ENCODE measurements at regions not wholly inside any gene's neighbourhood (a gene's known extent, or its start where the extent isn't known, plus 50 kb on each side); places are given as distances from the start of the nearest gene placed in this dataset.
A peak's percentile ranks its signal among the peaks of the same experiment; 100 is the strongest.
"Not testable (repeated sequence)": the region's sequence is repeated elsewhere in the genome, so short reads cannot be mapped to it uniquely, and the experiment has no call there.

GRCh38 chr3:152151877-152152765, 116.6 kb upstream of the MBNL1 start:
- DNase-seq (ENCODE audit: low spot score), result not testable (repeated sequence)

DNA sequence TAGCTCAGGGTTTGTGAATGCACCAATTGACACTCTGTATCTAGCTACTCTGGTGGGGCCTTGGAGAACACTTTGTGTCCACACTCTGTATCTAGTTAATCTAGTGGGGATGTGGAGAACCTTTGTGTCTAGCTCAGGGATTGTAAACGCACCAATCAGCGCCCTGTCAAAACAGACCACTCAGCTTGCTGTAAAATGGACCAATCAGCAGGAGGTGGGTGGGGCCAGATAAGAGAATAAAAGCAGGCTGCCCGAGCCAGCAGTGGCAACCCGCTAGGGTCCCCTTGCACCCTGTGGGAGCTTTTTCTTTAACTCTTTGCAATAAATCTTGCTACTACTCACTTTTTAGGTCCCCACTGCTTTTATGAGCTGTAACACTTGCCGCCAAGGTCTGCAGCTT, 115.6 kb upstream of the MBNL1 start:
- DNase-seq (ENCODE audit: low spot score), result not testable (repeated sequence)

- DNase-seq (ENCODE audit: low spot score), result no peak
Measured at GRCh38 chr3:152155246-152156020, 113.3 kb upstream of the MBNL1 start.

DNA sequence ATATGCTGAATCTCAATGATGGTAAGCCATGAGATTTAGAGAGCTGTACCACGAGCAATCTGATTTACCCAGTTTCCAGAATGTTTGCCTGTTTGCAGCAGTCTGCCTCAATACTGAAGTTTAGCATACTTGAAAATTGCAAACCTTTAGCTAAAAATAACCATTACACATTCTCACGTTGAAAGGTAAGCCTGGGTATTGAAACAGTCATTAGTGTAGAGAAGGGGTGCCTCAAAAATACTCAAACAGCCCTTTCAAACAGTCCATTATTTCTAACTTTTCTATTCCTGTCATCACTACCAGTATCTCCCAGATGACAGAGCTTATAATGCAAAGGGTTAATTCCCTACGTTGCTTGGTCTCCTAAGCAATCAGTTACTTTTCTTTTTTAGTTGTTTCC, 111.8 kb upstream of the MBNL1 start:
- no peak for DNase-seq (ENCODE audit: low spot score)

- no peak for DNase-seq (ENCODE audit: low spot score)
Measured at GRCh38 chr3:152157337-152157736, 111.4 kb upstream of the MBNL1 start.

GRCh38 chr3:152159328-152159727, 109.4 kb upstream of the MBNL1 start:
- DNase-seq (ENCODE audit: low spot score), result no peak

DNA sequence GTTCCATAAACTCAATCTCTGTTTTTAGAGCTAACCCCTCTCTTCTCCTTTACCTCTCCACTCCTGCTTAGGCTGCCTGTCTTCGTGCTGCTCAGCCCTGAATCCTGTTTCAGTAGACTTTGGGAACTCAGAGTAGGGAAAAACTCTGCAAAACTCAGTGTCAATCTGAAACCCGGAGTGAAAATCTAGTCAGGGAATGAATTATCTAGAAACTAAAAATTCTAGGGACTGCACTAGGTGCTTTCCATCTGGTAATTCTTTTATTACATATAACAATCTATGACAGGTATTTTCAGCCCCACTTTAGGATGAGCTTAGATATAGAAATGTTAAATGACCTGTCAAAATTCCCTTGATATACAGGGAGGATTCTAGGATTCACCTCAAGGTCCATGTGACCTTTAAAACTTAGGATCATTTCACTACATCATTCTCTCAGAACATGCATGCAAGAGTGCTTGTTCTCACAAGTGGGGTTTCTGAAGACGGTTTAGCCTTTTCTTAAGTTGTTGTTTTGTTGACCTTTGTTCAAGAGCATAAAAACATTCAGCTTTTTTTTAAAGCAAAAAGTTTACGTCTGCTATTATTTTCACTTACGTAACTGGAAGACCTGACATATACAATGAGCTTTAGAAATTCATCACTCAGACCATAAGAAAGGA, 108.2 kb upstream of the MBNL1 start:
- no peak for DNase-seq (ENCODE audit: low spot score)

DNA sequence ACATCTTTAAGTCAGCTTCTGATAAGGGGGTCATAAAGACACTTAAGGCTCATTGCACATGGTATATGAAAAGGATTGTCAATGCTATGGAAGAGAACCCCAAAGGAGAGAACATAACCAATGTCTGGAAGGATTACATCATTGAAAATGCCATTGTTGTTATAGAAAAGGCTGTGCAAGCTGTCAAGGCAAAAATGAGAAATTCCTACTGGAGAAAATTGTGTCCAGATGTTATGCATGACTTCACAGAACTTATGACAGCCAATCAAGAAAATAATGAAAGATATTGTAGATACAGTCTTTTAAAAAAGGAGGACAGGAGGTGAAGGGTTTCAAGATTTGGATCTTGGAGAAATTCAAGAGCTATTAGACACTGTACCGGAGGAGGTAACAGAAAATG, 96.3 kb upstream of the MBNL1 start:
- no peak for DNase-seq (ENCODE audit: low spot score)

GRCh38 chr3:152173627-152174026, 95.1 kb upstream of the MBNL1 start:
- DNase-seq (ENCODE audit: low spot score), result no peak

- DNase-seq (ENCODE audit: low spot score), result no peak
Measured at GRCh38 chr3:152174876-152175527, 93.7 kb upstream of the MBNL1 start.

GRCh38 chr3:152175528-152175889, 93.2 kb upstream of the MBNL1 start:
- no peak for DNase-seq (ENCODE audit: low spot score)

- no peak for DNase-seq (ENCODE audit: low spot score)
Measured at GRCh38 chr3:152176241-152176640, 92.5 kb upstream of the MBNL1 start.

DNA sequence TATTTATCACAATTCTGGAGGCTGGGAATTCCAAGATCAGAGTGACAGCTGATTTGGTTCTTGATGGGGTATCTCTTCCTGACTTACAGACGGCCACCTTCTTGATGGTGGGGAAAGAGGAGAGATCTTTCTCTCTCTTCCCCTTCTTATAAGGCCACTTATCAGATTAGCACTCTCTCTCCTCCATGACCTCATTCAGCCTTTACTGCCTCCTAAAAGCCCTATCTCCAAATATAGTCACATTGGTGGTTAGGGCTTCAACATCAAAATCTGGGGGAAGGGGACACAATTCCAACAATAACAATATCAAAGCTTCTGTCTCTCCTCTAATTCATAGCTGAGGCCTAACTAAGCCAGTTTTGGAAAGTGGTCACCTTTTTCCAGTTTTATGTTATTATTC, 91.7 kb upstream of the MBNL1 start:
- DNase-seq (ENCODE audit: low spot score), result no peak

DNA sequence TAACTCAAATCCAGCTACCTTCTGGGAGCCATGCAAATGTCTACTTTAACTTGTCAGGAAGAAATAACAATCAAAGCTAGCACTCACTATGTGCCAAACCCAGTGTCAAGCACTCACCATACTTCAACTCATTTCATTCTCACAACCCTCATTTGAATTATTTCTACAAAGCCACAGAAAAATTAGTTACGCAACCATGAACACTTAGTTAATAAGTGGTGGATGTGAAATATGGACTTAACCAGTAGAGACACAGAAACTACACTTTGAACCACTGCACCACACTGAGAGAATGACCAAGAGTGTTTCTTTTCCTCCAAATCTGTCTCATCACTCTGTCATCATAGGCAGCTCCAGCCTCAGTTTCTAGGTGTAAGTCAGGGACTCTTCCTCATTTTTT, 91.0 kb upstream of the MBNL1 start:
- DNase-seq (ENCODE audit: low spot score), result no peak

DNA sequence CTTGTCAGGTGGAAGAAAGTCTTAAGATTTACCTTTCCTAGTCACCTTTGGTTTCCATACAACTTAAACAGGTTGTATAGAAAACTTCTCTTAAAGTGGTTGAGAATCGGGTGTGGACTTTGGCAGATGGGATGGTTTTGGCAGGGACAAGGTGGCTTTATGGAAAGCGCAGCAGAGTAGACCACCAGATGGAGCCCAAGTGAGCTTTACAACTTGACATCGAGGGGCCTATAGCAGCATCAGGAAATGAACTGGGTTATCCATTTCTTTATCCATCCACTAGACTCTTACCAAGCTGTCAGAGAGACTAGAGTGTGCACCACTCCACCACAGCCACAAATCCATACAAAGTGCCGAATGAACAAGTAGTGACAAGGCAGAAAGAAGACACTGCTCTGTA, 85.3 kb upstream of the MBNL1 start:
- DNase-seq (ENCODE audit: low spot score), result peak; percentile 59

DNA sequence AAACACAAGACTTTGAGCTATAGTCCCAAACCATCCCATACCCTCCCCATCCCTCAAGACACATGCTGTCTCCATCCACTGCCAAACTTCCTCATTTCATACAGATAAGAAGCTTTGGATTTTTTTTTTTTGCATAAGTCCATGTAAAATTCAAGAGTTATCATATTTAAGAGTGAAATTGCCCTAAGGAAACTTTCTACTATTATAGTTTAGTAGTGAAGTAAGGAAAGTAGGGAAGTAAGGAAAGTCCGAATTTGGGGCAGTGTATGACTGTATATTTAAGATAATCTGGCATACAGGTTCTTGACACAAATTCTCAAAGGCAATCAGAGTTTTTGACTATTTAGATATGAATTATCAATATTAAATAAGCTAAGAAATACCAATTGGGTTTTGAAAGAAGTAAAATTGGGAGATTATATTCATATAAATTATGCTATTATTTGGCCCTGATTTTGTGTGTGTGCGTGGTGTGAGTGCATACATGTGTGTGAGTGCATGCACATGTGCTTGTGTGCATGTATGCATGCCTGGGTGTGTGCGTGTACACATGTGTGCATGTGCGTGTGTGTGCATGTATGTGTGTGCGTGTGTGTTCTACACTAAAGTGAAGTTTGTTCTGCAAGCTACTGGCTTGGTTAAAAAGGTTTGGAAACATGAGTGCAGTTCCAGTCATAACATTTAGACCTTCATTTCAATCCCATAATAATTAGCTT, 83.6 kb upstream of the MBNL1 start:
- no peak for DNase-seq (ENCODE audit: low spot score)

DNA sequence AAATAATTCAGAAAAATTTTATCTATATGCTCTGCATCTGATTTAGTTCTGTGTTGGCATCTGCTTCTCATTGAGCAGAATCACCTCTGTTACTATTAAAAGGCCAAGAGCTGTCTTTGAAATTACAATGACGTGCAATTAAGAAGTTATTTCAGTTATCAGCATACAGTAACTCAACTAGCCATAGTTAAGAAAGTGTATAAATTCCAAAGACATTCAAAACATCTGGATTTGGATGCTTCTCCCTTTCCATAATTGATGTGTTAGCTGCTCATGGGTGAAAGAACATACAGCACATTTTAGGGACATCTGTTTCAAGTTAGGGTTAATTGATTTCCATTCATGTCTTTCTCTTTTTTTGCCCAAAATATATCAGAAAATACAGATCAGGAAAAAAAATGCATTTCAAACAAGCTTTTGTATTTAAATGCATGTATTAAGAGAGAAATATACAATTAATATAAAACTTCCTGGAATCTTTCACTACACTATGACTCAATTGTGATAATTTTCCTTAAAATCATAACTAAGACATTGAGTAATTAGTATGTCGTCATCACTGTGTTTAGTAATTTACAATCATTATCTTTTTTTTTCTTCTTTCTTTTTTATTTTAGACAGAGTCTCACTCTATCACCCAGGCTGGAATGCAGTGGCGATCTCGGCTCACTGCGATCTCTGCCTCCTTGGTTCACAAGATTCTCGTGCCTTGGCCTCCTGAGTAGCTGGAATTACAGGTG, 82.7 kb upstream of the MBNL1 start:
- DNase-seq (ENCODE audit: low spot score), result no peak

GRCh38 chr3:152190636-152191183, 78.0 kb upstream of the MBNL1 start:
- DNase-seq (ENCODE audit: low spot score), result no peak

DNA sequence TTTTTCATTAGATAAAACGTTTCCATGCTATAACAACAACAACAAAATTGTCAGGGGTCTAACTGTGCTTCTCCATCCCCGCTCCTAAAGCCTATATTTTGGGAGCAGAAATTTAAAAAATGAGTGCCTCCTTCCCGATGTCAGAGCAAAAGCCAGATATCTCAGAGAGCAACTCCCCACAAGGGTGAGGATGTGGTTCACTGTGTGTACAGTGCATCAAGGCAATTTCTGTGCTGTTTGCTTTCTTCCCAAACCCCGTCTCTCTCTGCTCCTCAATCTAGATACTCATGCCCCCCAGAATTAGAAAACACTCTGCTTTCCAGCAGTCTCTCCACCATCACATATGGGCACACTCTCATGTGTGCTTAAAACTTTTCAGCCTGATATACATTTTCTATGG, 76.7 kb upstream of the MBNL1 start:
- DNase-seq (ENCODE audit: low spot score), result no peak

All from SK-N-DZ (cell line).